Stimulated activated CD4-positive, alpha-beta T cell treated with anti-CD3 and anti-CD28 coated beads, Interleukin-2, amount 100 ng/mL, for 48 hours (primary cell): ENCODE measurements at regions not wholly inside any gene's neighbourhood (a gene's known extent, or its start where the extent isn't known, plus 50 kb on each side); places are given as distances from the start of the nearest gene placed in this dataset.

Experiments used
- DNase-seq, 2 donors: peaks; one replicate each; pipeline ENCODE4 v3.0.0-alpha.2; 2020

DNA sequence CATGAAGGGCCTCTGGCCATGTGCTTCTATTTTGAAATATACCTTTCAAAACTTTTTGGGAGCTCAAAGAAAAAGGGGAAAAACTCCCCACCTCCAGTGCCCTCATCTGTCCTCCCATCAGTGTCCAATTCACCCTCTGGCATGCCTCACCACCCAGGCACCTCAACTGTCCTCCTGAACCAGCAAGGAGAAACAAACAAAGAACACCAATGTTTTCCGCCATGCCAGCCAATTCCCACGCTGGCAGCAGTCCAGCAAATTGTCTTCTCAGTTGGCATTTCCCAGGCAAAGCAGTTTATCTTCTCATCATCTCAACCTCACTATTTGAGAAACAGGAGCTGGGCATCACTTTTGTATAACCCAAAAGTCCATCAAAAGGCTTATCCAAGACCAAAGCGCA, 496.9 kb downstream of the SOX6 start:
- DNase-seq = no peak

DNA sequence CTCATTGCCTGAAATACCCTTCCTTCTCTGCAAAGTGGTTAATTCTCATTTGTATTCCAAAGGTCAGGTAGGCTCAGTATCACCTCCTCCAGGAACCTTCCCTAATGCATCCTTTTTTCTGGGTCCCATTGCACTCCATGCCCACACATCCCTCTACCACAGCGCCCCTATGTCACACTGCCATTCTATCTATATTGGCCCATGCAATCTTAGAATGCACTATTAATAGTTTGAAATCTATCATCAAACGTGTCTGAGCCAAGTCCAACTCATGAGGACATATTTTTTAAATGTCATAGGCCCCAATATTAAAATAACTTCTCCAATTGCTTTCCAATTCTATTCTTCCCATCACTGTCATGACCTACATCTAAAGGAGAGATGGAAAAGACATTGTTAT, 495.1 kb downstream of the SOX6 start:
- no peak for DNase-seq

DNA sequence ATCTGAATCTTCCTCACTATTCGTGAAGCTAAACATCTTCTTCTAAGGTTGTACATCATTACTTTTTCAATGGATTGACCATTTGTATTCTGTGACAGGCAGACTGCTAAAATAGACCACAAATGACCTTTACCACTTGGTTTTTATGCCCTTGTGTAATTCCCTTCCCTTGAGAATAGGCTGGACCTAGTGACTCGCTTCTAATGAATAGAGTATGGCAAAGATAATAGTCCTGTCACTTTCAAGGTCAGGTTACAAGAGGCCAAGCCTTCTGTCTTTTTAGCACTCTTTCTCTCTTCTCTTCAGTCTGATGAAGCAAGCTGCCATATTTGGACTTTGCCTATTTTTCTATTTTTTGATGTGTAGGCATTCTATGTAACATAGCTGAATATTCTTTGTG, 492.9 kb downstream of the SOX6 start:
- DNase-seq = no peak

DNA sequence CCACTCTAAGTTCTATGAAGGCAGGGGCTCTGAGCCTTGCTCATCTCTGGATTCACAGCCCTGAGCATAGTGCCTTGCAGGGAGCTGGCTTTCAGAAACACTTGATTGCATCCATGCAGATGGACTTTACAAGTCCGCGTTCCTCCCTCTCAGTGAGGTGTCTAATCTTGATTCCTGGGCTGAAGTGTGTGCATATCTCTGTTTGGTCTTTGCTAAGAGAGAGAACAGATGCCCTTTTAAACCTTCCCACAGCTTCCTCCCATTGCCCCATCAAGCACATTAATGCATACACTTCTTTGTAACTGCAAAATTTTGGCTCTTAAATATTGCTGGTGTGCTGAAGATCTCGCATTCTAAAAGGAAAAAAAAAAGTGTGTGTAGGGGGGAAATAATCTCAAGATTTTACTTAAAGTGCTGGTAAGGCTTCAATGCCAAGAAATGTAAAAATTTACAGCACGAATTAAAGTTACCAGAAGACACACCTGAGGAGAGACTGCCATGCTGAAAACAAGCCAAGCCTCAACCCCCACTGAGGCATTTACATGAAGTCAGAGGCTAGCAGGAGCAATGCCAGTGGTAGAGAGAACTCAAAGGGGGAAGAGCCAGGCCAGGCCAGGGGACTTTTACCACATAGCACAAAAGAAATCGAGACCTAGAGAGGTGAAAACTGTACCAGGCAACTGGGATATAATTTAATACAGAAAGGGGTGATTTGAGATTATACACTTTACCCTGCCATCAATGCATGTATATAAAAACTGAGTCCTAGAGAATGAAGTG, 492.1 kb downstream of the SOX6 start:
- no peak for DNase-seq

DNA sequence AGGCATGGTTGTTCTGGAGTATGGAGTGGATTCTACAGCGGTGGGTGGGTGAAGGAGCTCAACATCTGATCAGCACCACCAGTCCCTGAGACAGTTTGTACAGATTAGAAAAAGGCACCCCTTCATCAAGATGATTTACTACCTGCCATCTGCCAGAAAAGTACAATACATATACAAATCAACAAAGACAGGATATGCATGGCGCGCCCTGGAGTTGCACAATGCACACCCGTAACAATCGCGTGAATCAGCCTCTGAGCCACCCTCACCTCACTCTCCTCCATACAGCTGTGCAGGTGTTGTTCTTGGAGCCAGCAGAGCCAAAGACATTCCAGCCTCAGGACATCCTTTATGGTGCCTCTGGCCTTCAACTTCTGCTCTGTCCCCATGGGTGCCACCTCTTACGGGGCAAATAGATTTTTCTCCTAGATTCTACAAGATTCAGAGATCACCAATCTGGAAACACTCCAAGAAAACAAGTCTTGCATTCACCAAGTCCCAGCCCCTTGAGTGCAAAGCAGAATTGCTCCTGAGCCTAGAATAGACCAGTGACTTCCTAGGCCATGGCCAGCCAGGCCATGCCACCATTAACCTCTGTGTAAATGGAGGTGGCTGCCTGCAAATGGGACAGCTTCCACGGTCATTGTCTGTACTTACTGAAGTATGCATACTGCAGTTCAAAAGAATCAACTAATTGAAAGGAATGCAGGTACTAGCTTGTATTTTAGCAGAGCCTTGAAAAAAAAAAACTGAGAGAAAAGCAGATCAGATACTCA, 490.9 kb downstream of the SOX6 start:
- DNase-seq = no peak

DNA sequence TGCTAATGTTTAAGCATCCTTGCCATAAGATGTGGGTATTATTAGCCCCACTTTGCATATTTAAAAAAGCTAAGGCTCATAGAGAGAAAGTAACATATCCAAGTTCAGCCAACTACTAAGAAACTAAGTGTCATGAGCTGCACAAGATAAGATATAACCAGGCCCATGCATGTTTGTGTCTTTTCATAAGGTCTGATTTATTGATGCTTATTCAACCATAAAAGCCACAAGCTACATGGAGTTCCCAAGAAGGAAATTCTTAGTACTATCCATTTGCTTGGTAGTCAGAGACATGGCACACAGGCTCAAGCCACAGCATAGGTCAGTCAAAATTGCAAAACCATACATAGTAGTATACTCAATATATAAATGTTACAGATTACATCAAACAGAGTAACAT, 488.5 kb downstream of the SOX6 start:
- DNase-seq = no peak

DNA sequence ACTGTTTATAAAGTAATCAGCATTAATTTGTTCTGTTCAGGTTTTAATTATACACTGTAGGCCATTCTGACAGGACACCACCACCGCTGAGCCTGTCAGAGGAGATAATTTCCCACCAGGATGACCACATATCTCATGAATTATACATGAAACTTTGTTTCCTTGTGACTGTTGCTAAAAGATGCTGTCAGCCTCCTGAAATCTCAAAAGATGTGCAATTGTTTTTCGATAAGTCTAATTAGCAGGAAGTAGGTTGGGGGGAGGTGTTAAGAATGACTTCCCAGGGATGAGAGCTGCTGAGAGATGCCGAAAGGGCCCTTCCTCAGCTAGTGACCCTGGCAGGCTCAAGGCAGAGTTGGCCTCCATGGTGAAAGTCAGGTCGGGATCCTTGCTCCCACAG, 485.4 kb downstream of the SOX6 start:
- DNase-seq = no peak

DNA sequence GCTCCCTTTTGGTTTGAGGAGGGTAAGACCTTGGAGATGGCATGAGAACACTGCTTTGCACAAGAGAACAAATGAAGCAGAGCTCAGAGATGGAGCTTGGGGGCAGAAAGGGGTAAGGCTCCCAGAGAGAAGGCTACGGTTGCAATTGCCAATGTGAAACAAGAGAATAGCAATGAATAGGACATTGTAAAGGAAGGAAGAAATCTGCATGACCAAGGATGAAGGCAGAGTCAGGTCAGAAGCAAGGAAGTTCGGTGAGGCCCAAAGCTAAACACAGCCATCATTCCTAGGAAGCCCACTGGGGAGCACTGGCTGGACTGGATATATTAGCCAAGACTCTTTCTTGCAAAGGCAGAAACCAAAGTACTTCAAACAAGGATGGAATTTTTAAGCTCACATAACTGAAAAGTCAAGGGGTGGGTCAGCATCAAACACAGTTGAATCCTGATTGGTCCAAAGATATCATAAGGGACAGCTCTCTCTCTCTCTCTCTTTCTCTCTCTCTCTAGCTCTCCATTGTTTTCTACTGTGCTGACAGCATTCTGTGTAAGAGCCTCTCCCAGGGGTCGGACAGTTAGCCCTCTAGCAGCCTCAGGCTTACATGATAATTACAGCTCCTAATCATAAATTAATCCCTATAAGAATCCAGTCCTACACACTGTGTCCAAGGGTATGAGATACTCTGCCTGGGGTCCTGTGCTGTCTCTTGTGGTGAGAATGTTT, 484.3 kb downstream of the SOX6 start:
- DNase-seq = no peak

DNA sequence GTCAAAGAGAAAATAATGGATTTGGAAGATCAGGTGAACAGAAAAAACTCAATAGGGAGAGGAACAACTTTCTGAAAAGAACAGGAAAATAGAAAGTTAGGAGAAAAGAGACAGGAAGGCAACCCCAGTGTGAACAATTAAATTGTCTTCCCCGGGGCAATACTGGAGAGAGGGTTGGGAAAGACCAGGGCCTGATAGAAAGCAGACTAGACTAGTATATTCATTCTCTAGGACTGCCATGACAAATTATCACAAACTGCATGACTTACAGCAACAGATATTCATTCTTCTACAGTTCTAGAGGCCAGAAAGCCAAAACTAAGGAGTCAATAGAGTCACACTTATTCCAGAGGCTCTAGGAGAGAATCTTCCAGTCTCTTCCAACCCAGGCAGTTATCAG, 482.8 kb downstream of the SOX6 start:
- DNase-seq = no peak

DNA sequence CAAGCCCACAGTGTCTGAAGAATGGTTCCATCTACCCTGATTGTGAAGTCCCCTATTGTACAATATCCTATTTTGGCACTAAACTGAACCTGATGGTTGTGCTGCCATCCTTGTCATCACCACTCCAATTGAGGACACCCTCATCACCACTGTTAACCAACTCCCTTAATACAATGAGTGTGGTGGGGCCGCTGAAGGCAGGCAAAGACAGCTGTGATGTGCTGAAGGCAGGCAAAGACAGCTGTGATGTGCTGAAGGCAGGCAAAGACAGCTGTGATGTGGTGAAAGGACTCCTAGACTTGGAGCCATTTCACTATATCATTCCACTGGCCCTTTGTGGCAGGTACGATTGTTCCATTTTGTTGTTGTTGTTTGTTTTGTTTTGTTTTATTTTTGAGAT, 481.6 kb downstream of the SOX6 start:
- no peak for DNase-seq

DNA sequence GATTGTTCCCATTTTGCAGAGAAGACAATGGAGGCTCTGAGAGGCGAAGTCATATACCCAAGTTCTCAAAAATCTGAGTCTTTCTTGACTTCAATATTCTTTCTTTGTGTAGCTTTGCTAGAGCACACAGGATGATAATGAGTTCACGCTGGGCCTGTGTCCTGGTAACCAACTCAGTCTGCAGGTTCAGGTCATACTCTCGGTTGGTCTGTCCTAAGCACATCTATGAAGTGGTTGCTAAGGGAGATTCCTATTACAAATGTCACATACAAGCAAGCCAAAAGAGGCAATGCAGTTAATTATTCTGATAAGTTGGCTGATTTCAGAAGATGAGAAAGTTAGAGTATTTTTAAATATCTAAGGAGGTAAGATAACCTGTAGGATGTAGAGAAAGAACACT, 481.0 kb downstream of the SOX6 start:
- DNase-seq = no peak

DNA sequence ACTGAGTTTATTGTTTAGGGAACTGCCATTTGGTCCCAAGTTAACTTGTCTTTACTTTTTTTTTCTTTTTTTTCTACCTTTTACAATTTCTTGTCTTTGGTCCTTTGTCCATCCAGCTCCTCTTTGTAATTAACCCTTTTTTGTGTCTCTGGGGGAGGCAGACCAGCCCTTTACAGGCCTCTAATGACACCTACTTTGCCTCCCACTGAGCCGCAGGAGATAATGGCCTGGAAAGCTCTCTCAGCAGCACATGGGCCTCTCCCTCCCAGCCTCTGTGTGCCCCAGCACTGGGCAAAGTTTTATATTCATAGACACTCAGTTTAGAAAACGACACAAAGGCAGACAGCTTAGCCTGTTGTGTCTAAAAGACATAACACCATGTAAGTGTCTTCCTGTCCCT, 480.4 kb downstream of the SOX6 start:
- no peak for DNase-seq

DNA sequence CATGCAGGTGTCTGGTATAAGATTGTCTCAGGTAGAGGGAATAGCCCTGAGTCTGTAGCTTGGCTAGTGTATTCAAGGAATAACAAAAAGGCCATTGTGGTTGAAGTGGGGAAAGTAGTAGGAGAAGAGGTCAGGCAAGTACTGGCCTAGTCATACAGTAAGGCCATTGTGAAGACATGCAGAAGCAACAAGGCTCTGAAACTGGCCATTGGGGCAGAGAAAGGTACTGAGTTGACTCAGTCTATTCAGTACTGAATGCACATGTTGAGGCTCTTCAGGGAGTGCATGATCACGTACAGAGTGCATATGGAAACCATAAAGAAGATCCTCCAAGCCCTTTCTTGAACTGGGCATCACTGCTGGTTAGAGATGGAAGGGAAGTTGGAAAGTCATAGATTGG, 477.6 kb downstream of the SOX6 start:
- no peak for DNase-seq

DNA sequence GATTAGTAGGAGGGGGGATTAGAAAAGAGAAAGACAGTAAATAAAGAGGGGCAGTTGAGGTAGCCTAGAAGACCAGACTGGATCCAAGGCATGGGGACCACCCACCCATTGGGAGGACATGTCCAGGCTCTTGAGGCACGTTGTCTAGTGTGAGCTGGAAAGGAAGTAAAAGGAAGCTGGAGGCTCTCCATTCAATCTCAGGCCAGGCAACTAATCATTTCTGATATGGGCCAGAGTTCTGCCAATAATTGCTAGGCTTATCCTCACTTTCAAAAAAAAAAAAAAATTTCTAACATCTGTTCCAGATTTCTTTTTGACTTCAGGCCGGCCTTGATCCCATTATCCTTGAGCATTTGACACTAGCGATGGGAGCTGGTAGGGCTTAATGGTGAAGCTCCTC, 476.1 kb downstream of the SOX6 start:
- DNase-seq = no peak

DNA sequence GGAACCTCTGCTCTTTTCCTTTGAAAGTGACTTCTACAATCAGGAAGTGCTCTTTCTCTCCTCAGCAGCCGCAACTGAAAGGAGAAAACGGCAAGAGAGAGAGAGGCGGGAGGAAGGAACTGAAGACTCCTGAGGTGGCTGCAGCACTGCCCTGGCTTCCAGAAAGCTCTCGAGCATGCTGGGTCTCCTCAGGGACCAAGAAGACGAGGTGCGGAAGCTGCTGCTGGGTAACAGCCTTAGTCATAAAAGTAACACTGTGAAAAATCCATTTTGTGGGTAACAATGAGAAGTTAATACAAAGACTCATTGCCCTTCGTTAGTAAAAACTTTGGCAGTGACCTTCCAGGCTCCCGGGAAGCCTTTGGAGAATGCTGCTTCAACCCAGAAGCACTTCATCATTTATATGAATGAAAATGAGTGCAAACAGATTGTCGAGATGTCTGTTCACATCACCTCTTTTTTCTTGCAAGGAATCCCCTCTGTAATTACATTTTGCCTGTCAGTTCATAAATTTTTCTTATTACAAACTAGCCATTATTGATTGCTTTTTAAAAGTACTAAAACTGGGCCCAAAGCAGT, 473.4 kb downstream of the SOX6 start:
- no peak for DNase-seq

DNA sequence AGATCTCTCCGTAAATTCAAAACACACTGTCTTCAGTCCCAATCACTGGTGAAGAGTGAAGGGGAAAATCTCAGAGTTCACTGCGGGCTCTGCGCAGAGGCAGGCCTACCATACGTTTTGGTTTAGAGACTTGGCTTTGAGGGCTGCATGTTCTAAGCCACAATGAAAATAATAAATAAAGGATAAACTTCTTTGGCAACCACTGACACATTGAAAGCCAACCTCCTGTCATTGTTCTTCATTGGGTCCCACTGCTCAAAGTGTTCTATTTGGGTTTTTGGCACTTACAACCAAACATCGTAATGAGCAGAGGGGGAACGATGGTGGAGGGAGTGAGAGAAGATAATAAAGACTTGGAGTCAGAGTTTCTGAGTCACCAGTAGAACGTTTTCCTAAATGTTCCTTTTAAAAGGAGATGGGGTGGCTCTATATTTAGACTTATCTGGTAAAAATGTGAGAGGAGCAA, 472.9 kb downstream of the SOX6 start:
- no peak for DNase-seq

DNA sequence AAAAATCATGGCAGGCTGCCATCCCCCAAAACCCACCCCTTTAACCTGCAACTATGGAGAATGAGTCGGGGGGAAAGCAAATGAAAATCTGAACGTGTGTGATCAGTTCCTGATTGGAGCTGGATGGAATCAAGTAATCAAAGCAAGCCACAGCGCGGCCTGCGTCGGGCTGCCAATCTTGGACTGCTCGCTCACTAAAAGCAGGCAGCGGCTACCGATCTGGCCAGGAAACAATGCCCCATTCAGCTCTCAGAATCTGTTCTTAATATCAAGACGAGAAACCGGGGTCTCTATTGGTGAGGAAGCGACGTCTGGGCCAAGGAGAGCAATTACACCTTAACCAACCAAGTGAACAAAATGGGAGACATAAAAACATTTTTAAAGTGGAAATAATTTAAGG, 472.2 kb downstream of the SOX6 start:
- no peak for DNase-seq

DNA sequence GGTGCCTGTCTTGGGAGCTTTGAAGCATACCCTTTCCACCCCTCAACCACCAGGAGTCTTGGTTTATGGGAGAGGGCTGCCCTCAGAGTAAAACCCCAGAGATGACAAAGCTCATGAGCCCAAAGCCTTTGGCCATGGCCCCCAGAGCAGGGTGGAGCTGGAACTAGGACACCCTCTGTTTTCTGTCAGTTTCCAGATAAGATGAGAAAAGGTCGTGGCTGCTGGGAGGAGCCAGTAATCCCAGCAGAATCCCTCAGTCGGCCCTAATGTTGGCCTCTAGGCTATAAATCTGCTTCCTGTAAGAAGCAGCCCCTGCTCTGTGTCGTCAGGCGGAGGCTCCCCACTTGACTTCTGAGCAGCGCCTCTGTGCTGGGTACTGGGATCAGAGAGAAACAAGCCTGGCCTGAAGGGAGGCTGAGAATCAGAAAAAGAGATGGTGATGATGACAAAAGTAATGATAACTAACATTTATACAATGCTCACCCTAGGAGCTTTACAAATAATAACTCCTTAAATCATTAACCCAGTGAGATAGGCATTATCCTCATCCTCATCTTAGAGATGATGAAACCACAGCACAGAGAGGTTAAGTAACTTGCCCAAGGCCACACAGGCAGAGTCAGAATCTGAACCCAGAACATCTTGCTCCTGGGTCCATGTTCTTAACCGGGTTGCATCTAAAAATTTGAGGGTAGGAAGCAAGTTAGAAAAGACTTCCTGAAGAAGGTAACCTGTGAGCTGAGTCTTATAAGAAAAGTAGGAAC, 471.4 kb downstream of the SOX6 start:
- DNase-seq = no peak

DNA sequence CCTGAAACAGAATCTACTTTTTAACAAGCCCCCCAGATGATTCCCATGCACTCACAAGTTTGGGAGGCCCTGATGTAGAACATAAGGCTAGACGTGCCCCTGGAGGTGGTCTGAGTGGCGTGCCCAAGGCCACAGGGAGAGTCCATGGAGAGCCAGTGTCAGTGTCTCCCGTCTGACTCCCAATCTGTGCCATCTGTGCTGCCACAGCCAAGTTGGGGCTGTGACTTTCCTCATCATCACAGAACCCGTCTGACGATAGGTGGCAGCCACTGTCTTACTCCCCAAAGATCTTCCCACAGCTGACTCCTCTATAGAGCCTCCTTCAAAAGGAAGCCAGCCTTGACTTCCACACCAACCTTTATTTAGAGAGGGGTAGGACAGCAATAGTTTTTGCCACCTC, 470.5 kb downstream of the SOX6 start:
- no peak for DNase-seq

DNA sequence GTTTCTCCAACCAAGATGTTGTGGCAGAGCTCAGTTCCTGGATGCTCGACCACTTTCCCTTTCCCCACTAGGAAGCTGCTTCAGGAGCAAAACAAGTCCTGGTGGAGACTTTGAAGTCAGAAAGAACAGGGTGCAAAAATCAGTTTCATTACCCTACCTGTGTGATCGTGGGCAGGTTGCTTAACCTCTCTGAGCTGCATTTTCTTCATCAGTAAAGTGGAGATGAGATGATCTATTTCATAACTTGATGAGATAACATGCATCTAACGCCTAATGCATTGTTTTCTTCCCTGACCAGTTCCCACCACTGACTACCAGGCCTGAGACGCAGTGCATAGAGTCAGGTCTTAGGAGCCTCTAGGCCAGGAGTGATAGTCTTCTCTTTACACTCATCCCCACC, 470.0 kb downstream of the SOX6 start:
- DNase-seq = no peak

DNA sequence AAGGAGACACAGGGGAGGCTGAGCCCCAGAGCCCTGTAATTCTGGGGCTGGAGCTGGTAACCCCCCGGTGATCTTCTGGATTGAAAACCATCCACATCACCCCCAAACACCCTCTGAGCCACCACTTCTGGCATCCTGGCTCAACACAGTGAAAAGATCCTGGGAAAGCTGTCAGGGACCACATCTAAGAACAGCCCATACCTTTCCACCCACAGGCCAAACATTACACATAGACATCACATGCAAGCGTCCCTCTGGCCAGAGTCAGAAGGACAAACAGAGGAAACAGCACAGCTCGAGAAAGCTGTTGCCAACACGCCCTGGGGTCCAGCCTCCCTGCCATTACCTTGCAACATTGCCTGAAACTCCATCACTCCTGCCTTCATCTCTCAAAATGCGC, 469.5 kb downstream of the SOX6 start:
- DNase-seq = no peak

DNA sequence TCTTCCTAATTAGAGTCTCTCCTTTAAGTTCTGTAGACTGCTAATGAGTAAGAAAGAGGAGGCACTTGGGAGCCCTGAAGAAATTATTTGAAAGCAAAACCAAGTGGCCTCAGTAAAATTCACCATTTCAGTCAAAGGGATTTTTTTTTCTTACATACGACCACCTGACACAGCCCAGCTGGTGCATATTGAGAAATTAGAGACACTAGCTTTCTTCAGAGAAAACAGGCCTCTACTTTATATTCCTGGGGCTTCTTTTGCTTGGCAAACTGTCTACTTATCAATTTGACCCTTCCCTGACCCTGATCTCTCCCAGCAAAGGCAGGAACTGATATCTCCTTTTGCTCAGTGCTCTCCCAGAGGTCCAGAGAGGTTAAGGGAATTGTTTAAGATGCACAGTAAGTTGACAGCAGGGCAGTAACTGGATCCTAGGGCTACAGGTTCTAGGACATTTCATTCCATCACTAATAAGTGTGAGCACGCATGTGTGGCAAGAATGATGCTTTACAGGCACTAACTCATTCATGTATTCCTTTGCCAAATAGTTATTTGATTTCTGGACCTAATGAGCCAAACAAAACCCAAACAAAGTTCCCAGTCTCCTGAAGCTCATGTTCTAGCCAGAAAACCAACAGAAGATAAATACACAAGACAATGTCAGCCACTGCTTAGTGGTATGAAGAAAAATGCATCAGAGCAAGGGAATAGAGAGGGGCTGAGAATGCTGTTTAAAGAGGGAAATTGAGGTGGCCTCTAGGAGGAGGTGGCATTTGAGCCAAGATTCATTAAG, 467.6 kb downstream of the SOX6 start:
- DNase-seq = no peak
